ENCODE measurements at regions not wholly inside any gene's neighbourhood (a gene's known extent, or its start where the extent isn't known, plus 50 kb on each side); places are given as distances from the start of the nearest gene placed in this dataset.

DNA sequence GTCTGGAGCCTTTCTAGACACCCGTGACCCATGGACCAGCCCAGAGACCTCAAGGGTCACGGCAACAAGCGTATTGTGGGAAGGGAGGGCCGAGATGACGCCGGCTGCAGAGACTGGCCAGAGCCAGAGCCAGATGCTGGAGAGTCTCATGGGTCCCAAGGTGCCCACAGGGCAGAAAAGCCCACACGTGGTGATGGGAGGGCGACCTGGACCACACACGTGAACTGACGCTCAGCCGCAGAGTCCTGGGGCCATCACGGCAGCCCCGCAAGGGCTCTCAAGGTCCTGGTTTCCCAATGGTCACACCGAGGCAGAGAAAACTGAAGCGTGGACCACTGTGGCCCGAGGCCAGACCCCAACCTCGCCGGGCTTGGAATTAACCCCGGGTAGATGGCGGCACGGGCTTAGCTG is 92.6 kb downstream of the YTHDF1 start:
- no peak overlapping the region for H3K4me3 ChIP-seq
- DNase-seq (ENCODE audit: low spot score) = no peak
- no peak overlapping the region for H3K27ac ChIP-seq
- TF ChIP-seq, protein P1, sequence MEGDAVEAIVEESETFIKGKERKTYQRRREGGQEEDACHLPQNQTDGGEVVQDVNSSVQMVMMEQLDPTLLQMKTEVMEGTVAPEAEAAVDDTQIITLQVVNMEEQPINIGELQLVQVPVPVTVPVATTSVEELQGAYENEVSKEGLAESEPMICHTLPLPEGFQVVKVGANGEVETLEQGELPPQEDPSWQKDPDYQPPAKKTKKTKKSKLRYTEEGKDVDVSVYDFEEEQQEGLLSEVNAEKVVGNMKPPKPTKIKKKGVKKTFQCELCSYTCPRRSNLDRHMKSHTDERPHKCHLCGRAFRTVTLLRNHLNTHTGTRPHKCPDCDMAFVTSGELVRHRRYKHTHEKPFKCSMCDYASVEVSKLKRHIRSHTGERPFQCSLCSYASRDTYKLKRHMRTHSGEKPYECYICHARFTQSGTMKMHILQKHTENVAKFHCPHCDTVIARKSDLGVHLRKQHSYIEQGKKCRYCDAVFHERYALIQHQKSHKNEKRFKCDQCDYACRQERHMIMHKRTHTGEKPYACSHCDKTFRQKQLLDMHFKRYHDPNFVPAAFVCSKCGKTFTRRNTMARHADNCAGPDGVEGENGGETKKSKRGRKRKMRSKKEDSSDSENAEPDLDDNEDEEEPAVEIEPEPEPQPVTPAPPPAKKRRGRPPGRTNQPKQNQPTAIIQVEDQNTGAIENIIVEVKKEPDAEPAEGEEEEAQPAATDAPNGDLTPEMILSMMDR (IDR thresholded peaks at IDR 0.05) = no peak

DNA sequence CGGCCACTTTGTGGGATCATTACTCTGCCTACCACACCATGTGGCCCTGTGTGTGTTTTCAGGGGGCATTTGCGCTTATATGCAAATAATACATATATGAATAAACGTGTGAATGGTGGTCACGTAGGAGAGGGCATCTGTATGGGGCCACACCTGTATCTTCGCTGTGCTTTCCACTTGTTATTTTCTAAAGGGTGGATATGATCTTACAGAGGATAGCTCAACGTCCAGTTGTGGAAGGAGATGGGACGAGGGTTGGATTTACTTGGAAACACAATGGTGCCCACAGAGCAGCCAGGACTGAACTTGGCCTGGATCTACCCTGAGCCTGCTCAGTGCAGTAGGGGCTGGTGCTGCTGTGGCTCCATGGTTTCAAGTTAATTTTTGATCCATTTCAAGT is 93.3 kb downstream of the YTHDF1 start:
- H3K4me3 ChIP-seq = no peak overlapping the region
- TF ChIP-seq, protein P1 (IDR thresholded peaks at IDR 0.05) = no peak
- no peak overlapping the region for H3K27ac ChIP-seq
- DNase-seq (ENCODE audit: low spot score) = no peak

DNA sequence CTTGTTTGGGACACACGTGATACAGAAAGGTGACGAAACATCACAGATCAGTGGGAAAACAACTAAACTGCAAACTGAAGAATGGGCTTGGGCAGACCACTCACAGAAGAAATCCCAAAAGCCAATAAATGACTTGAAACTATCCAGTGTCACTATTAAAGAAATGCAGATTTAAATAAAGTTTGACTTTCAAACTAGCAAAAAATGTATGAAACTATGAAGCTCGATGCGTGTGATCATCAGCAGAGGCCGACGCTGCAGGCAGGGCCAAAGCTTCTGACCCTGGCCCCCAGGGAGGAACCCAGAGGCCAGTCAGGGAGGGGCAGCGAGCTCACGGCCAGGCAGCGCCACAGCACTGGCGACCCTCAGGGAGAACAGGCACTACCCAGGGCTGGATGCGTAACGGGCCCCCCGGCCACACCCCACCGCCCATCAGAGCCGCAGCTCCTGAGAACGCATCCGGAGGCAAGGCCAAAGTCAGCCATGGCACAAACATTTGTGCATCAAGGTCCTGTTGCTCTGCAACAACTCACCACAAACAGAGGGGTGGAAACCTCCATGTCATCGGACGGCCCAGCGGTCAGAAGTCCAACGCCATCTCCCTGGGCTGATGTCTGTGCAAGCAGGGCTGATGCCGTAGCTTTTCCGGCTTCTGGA is 94.1 kb downstream of the YTHDF1 start:
- no peak overlapping the region for H3K27ac ChIP-seq
- TF ChIP-seq, protein P1 (IDR thresholded peaks at IDR 0.05) = no peak
- DNase-seq (ENCODE audit: low spot score) = no peak
- H3K4me3 ChIP-seq = no peak overlapping the region

DNA sequence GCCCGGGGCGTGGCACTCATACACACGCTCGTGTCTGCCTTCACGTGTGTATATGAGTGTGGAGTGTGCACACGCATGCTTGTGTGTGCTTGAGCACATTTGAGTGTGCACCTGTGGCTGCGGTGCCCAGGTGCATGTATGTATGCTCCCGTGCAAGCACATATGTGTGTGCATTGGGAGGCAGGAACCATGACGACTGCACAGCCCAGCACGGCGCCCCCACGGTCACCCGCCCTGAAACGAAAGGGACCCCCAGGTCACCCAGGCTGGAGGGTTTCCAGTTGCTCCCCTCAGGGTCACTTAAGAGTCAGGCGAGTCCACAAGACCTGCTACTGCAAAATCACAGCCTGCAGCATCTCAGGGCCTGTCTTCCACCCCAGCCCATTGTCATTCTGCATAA is 94.7 kb downstream of the YTHDF1 start:
- H3K27ac ChIP-seq = no peak overlapping the region
- TF ChIP-seq, protein P1 (IDR thresholded peaks at IDR 0.05) = no peak
- no peak for DNase-seq (ENCODE audit: low spot score)
- H3K4me3 ChIP-seq = no peak overlapping the region

DNA sequence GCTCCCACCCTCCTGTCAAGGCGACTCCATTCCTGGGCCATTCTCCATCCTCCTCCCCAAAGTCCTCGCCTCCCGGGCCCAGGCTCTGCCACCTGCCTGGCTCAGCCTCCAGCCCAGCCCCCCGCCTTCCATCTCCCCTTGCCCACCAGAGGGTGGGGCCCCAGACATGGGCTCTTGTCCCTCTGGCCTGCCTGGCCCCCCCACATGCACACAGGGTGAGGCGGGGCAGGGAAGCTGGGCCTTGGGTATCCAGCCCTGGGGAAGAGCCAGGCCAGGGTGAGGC is 95.2 kb downstream of the YTHDF1 start:
- no peak overlapping the region for H3K27ac ChIP-seq
- no peak overlapping the region for H3K4me3 ChIP-seq
- TF ChIP-seq, protein P1 (IDR thresholded peaks at IDR 0.05) = no peak
- no peak for DNase-seq (ENCODE audit: low spot score)

DNA sequence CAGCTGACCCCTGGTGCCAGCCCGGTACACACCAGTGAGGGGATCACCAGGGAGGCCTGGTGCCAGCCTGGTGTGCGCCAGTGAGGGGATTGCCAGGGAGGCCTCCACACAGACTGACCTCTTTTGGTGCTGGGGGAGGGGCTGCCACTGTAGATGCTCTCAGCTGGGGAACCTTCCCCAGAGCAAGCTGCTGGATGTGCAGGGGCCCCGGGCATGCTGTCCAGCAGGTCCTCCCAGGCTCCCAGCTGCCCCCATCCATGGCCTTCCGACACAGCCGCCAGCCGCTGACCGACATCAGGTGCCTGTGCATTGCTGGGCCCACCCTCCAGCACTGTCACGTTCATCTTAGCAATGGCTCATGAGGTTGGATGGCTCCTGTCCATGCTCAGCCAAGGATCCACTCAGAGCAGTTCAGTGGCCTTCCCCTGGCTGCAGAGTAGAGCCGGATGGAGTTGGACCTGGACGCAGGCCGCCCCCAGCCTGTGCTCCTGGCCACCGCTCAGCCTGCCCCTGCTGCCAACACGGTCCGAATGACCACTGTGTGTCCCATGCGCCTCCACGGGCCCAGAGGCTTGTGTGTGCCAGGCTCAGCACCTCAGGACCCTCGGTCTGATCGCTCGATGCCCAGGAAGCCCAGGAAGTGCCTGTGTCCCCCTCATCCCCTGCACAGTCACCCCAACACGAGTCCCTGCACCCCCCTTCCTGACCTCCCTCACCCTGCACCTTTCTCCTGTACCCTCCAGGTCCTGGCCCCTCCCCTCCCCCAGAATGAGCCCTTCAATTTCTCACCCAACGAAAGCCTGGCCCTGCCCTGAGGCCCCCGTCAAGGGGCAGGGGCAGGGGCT is 95.7 kb downstream of the YTHDF1 start:
- TF ChIP-seq, protein P1 (IDR thresholded peaks at IDR 0.05) = no peak
- no peak for DNase-seq (ENCODE audit: low spot score)
- Histone ChIP-seq H3K4me3 (no peak overlapping the region), H3K27ac (no peak overlapping the region)
